ENCODE measurements at regions not wholly inside any gene's neighbourhood (a gene's known extent, or its start where the extent isn't known, plus 50 kb on each side); places are given as distances from the start of the nearest gene placed in this dataset.
"Not testable (repeated sequence)": the region's sequence is repeated elsewhere in the genome, so short reads cannot be mapped to it uniquely, and the experiment has no call there.

- no peak for DNase-seq
Observed at GRCh38 chr2:7609974-7610373, 692.8 kb downstream of the RNF144A start.

- no peak for DNase-seq
Observed at GRCh38 chr2:7611750-7612149, 694.5 kb downstream of the RNF144A start.

GRCh38 chr2:7612969-7613368, 695.8 kb downstream of the RNF144A start:
- DNase-seq: no peak

GRCh38 chr2:7613831-7614230, 696.6 kb downstream of the RNF144A start:
- no peak for DNase-seq

GRCh38 chr2:7618031-7618430, 700.8 kb downstream of the RNF144A start:
- DNase-seq: no peak

GRCh38 chr2:7619203-7619970, 702.2 kb downstream of the RNF144A start:
- DNase-seq: no peak

GRCh38 chr2:7620255-7620654, 703.0 kb downstream of the RNF144A start:
- no peak for DNase-seq

GRCh38 chr2:7621018-7621814, 704.0 kb downstream of the RNF144A start:
- DNase-seq: no peak

- DNase-seq: no peak
Observed at GRCh38 chr2:7625392-7626138, 708.4 kb downstream of the RNF144A start.

- DNase-seq: no peak
Observed at GRCh38 chr2:7626139-7626537, 708.9 kb downstream of the RNF144A start.

- DNase-seq: no peak
Observed at GRCh38 chr2:7627583-7627982, 710.4 kb downstream of the RNF144A start.

- DNase-seq: no peak
Observed at GRCh38 chr2:7632420-7632819, 715.2 kb downstream of the RNF144A start.

GRCh38 chr2:7633566-7634153, 716.4 kb downstream of the RNF144A start:
- DNase-seq: peak; percentile 62

GRCh38 chr2:7634409-7634808, 717.2 kb downstream of the RNF144A start:
- DNase-seq: peak; percentile 87

- no peak for DNase-seq
Observed at GRCh38 chr2:7639476-7639875, 722.3 kb downstream of the RNF144A start.

GRCh38 chr2:7641272-7641671, 724.1 kb downstream of the RNF144A start:
- not testable (repeated sequence) for DNase-seq

- DNase-seq: no peak
Observed at GRCh38 chr2:7646024-7646423, 728.8 kb downstream of the RNF144A start.

- no peak for DNase-seq
Observed at GRCh38 chr2:7646661-7647060, 729.4 kb downstream of the RNF144A start.

- DNase-seq: no peak
Observed at GRCh38 chr2:7648221-7648795, 731.1 kb downstream of the RNF144A start.

GRCh38 chr2:7649461-7650228, 732.4 kb downstream of the RNF144A start:
- DNase-seq: no peak

GRCh38 chr2:7653617-7654016, 736.4 kb downstream of the RNF144A start:
- DNase-seq: no peak

GRCh38 chr2:7655629-7656028, 738.4 kb downstream of the RNF144A start:
- DNase-seq: no peak

Measured in NCI-H1436 (cell line).